ENCODE measurements at regions not wholly inside any gene's neighbourhood (a gene's known extent, or its start where the extent isn't known, plus 50 kb on each side); places are given as distances from the start of the nearest gene placed in this dataset.

DNA sequence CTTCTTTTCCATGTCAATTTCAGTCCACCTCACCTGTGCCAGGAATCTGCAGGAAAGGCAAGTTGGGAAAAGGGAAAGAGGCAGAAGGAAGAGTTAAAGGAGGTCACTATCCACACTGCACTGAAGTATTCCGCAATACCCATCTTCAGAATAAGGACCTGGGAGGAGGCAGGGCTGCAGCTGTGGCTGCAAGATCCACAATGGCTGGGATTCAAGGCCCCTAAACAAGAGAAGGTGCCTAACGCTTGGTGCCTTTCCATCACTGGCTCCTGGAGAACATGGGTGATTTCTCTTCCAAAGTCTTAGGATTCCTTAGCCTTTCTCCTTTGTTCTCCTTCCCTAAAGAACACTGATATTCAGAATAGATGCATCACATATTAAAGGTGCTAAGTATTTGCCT is 204.0 kb downstream of the GRIN2B start:
- no peak overlapping the region for H3K4me3 ChIP-seq (ENCODE audit: low read depth, low read length)
- TF ChIP-seq, protein P1, sequence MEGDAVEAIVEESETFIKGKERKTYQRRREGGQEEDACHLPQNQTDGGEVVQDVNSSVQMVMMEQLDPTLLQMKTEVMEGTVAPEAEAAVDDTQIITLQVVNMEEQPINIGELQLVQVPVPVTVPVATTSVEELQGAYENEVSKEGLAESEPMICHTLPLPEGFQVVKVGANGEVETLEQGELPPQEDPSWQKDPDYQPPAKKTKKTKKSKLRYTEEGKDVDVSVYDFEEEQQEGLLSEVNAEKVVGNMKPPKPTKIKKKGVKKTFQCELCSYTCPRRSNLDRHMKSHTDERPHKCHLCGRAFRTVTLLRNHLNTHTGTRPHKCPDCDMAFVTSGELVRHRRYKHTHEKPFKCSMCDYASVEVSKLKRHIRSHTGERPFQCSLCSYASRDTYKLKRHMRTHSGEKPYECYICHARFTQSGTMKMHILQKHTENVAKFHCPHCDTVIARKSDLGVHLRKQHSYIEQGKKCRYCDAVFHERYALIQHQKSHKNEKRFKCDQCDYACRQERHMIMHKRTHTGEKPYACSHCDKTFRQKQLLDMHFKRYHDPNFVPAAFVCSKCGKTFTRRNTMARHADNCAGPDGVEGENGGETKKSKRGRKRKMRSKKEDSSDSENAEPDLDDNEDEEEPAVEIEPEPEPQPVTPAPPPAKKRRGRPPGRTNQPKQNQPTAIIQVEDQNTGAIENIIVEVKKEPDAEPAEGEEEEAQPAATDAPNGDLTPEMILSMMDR (IDR thresholded peaks at IDR 0.05; ENCODE audit: control insufficient read depth, extremely low read depth, insufficient read depth), result no peak
- no peak for DNase-seq (ENCODE audit: low read depth)

DNA sequence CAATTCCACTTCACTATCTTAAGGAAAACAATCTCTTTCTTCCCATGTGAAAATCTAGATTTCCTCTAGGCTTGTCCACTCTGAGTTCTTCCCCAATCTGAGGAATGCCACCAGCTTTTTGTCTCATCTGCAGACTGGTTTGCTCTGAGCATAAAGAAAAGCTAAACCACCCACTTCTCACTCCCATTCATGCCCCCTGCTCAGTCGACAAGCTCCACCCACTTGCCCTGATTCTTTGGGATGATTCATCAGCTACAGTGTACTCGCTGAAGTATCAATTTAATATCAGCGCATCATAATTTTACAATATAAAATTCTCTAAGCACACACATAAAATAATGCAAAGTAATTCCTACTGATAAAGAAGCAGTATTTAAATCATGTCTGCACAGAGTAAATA is 209.1 kb downstream of the GRIN2B start:
- DNase-seq (ENCODE audit: low read depth), result no peak
- no peak overlapping the region for H3K4me3 ChIP-seq (ENCODE audit: low read depth, low read length)
- TF ChIP-seq, protein P1 (IDR thresholded peaks at IDR 0.05; ENCODE audit: control insufficient read depth, extremely low read depth, insufficient read depth), result no peak

DNA sequence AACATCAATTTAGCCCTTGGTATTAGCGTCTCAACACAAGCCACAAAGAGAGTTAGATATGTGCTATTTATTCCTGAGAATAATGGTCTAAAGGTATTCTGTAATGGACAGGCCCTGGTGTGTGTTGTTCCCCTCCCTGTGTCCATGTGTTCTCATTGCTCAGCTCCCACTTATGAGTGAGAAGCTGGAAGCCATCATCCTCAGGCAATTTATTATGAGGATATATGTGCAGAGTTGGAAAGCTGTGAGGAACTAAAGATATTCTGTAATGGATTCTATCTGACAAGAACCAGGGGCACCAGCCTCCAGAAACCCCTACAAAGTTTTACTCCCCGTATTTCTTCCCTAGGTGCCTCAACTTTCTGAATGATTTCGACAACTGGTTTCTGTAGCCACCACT is 210.8 kb downstream of the GRIN2B start:
- no peak for DNase-seq (ENCODE audit: low read depth)
- H3K4me3 ChIP-seq (ENCODE audit: low read depth, low read length), result no peak overlapping the region
- TF ChIP-seq, protein P1 (IDR thresholded peaks at IDR 0.05; ENCODE audit: control insufficient read depth, extremely low read depth, insufficient read depth), result no peak

DNA sequence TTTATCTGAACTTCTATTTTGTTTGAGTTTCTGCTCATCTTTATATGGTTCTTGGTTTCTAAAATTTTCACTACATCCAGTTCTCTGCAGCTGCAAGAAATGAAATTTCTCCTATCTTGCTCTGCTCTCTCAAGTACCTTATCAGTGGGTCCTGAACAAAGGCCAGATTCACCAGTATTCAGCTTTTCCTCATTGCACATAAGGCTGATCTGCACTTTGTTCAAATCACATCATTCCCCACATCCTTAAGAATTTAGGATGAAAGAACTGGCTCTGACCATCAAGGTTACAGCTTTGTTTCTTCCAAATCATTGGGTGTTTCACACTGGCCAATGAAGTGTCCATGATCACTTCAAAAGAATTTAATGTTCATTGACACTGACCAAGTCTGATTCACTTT is 211.4 kb downstream of the GRIN2B start:
- DNase-seq (ENCODE audit: low read depth), result no peak
- TF ChIP-seq, protein P1 (IDR thresholded peaks at IDR 0.05; ENCODE audit: control insufficient read depth, extremely low read depth, insufficient read depth), result no peak
- no peak overlapping the region for H3K4me3 ChIP-seq (ENCODE audit: low read depth, low read length)

DNA sequence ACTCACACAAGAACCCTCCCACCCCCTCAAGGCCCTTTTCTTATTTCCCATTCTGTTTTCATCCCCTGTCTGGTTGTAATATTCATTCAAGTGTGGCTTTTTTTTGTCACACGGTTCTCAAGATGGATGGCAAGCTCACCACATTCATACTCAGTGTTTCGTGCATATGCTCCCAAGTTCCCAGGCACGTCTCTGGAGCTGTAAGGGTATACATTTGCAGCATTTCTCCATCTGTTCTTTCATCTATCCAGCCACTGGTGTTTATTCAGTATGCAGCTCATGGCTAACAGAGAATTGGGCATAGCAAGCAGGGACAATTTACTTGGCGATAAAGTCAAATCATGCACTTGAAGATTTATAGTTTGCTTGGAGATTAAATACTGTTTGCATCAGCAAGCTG is 212.1 kb downstream of the GRIN2B start:
- DNase-seq (ENCODE audit: low read depth), result no peak
- TF ChIP-seq, protein P1 (IDR thresholded peaks at IDR 0.05; ENCODE audit: control insufficient read depth, extremely low read depth, insufficient read depth), result no peak
- no peak overlapping the region for H3K4me3 ChIP-seq (ENCODE audit: low read depth, low read length)

DNA sequence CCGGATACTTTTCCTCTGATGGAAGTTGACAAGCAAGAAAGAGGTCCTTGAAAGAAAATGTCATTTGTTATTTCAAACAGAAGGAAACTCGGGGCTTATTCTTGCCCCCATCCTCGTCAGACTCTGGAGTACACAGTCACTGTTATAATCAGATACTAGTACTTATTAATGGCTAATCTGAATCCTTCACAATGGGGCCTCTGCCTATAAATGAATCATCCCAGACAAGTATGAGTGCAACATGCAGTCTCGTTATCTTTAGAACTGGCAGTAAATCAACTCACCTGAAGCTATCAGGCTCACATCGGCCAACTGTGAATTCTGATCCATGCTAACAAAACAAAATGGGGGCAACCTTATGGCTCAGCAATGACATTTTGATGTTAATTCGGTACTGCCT is 216.7 kb downstream of the GRIN2B start:
- no peak overlapping the region for H3K4me3 ChIP-seq (ENCODE audit: low read depth, low read length)

DNA sequence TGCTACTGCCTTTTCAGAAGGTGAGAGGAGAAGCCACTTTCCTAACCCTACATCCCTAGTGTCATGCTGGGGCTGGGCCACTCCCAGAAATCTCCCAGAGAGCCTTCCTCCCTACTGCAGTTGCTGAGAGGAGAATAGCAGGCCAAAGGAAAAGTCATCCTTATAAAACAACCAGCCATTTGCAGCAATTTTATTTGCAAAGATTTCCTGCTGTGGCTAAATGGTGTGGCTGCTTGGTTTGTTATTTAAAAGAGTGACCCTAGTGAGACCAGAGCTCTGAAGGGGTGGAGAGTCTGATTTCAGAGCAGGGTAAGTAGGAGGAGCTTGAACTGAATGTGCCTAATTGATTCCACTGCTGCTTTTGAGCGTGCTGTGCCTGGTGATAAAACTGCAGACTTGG is 232.0 kb downstream of the GRIN2B start:
- H3K4me3 ChIP-seq (ENCODE audit: low read depth, low read length), result no peak overlapping the region
- TF ChIP-seq, protein P1 (IDR thresholded peaks at IDR 0.05; ENCODE audit: control insufficient read depth, extremely low read depth, insufficient read depth), result no peak
- DNase-seq (ENCODE audit: low read depth), result no peak

More for the DNA sequence above, 216.7 kb downstream of the GRIN2B start:
- DNase-seq (ENCODE audit: low read depth), result no peak
- TF ChIP-seq, protein P1 (IDR thresholded peaks at IDR 0.05; ENCODE audit: control insufficient read depth, extremely low read depth, insufficient read depth), result no peak

Data from LNCaP clone FGC (cell line).